Bronchial epithelial cell (primary cell): ENCODE measurements at regions not wholly inside any gene's neighbourhood (a gene's known extent, or its start where the extent isn't known, plus 50 kb on each side); places are given as distances from the start of the nearest gene placed in this dataset.
"Not testable (repeated sequence)": the region's sequence is repeated elsewhere in the genome, so short reads cannot be mapped to it uniquely, and the experiment has no call there.

ENCODE experiments used
- DNase-seq: peaks from one replicate; pipeline ENCODE4 v3.0.0-alpha.2; 2010; ENCODE audit warnings: low read depth
- FAIRE-seq: peaks from 2 replicates; lab custom pipeline; 2011; peaks lifted over from hg19 to GRCh38; lab: Jason Lieb, UNC
- H3K27me3 ChIP-seq: 2 replicates; pipeline ENCODE4 v1.5.1; 2011; ENCODE audit warnings: low read length; ENCODE audit not compliant: control insufficient read depth, insufficient read depth
- H3K36me3 ChIP-seq: 2 replicates; pipeline ENCODE4 v1.5.1; 2011; ENCODE audit warnings: low read length; ENCODE audit not compliant: control insufficient read depth, insufficient read depth
- H3K4me3 ChIP-seq: 2 replicates; pipeline ENCODE4 v1.5.1; 2011; ENCODE audit warnings: mild to moderate bottlenecking, low read depth, low read length, control low read depth
- TF ChIP-seq, protein P1 (sequence below): IDR thresholded peaks from 2 replicates; pipeline ENCODE4 v1.5.1; 2011; ENCODE audit warnings: mild to moderate bottlenecking, moderate library complexity, low read length, control low read depth, inconsistent platforms; ENCODE audit not compliant: insufficient read depth, severe bottlenecking

DNA sequence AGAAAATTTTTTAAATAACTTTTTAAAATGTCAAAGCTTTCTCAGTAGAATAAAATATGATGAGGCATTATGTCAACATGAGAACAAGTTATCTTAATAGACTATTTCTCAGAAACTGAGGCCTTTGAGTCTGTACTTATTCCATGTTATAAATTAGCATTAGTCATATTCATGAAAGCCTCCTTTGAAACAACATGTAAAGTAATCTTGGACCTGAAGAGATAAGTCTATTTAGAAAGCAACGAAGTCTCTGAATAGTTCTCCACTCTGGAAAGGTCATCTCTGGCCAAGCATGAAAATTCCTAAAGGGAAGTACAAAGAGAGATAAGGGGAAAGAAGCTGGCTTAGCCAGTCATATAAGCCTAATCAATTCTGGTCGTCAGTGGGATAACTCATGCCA is 150.8 kb downstream of the CYB561 start:
- FAIRE-seq (no peak), DNase-seq (no peak)
- TF ChIP-seq, protein P1, sequence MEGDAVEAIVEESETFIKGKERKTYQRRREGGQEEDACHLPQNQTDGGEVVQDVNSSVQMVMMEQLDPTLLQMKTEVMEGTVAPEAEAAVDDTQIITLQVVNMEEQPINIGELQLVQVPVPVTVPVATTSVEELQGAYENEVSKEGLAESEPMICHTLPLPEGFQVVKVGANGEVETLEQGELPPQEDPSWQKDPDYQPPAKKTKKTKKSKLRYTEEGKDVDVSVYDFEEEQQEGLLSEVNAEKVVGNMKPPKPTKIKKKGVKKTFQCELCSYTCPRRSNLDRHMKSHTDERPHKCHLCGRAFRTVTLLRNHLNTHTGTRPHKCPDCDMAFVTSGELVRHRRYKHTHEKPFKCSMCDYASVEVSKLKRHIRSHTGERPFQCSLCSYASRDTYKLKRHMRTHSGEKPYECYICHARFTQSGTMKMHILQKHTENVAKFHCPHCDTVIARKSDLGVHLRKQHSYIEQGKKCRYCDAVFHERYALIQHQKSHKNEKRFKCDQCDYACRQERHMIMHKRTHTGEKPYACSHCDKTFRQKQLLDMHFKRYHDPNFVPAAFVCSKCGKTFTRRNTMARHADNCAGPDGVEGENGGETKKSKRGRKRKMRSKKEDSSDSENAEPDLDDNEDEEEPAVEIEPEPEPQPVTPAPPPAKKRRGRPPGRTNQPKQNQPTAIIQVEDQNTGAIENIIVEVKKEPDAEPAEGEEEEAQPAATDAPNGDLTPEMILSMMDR: no peak
- Histone ChIP-seq H3K36me3 (peaks cover 3% of the 10 kb centered on the region), H3K4me3 (no peak overlapping the region), H3K27me3 (no peaks in the 10 kb centered on the region)

DNA sequence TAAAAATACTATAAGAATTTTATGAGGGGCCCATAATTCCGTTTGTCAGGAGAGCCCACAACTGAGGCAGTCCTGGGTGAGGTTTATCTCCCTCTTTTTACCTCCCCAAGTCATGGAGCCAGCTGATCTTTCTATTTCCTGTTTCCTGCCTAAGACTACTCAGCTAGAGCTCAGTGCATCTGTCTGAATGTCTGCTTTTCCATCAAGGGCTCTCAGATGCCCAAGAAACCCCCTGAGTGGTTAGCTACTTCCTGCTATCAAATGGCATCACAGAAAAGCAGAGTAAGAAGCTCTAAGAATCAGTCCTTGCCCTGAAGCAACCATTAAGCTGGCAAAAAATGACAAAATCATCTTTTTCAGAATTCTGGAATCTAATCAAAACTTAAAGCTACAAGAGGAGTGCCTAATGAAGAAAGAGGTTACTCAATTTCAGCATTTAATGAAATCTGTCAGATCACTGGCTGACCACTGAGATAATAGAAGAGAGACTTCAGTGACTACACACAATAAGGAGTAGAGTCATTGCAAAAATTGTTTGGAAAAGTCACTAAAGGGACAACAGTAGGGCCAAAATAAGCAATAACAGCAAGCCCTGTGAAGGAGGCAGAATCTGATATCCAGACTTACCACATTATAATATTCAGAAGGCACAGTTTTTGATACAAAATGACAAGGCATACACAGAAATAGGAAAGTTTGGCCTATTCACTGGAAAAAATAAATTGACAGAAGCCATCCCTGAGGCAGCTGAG is 150.1 kb downstream of the CYB561 start:
- Histone ChIP-seq H3K4me3 (no peak overlapping the region), H3K36me3 (peaks cover 3% of the 10 kb centered on the region), H3K27me3 (no peaks in the 10 kb centered on the region)
- no peak for DNase-seq
- TF ChIP-seq, protein P1: no peak
- no peak for FAIRE-seq

DNA sequence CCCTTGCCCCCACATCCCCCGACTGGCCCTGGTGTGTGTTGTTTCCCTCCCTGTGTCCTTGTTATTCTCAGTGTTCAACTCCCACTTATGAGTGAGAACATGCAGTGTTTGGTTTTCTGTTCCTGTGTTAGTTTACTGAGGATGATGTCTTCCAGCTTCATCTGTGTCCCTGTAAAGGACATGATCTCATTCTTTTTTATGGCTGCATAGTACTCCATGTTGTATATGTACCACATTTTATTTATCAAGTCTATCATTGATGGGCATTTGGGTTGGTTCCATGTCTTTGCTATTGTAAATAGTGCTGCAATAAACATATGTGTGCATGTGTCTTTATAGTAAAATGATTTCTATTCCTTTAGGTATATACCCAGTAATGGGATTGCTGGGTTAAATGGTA is 147.2 kb downstream of the CYB561 start:
- not testable (repeated sequence) for H3K36me3 ChIP-seq, H3K27me3 ChIP-seq, DNase-seq, H3K4me3 ChIP-seq, FAIRE-seq

DNA sequence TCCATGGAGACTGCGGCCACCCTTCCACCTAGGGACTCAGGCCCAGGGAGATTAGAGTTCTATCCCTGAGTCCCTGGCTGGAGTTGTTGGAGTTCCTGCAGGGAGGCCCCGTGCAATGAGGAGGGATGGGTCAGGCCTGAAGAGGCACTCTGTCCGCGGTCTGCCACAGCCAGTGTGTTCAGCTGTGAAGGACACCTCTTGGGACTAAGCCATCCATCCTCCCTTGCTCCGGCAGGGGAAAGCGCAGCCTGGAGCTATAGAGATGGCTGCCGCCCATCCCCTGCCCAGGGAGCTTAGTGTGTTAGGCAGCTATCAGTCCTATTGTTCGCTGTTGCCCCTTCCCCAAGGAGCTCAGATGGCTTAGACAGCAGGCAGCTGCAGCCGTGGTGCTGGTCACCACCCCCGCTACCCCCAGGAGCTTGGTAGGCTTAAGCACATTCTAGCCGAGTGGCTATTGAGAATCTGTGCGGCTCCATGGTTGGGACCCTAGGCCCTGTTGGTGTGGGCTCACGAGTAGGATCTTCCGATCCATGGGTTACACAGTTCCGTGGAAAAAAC is 141.3 kb downstream of the CYB561 start:
- H3K27me3 ChIP-seq: no peaks in the 10 kb centered on the region
- FAIRE-seq (peak; percentile 28), DNase-seq (no peak)
- H3K36me3 ChIP-seq: peaks cover 5% of the 10 kb centered on the region
- H3K4me3 ChIP-seq: no peak overlapping the region
- TF ChIP-seq, protein P1: no peak

DNA sequence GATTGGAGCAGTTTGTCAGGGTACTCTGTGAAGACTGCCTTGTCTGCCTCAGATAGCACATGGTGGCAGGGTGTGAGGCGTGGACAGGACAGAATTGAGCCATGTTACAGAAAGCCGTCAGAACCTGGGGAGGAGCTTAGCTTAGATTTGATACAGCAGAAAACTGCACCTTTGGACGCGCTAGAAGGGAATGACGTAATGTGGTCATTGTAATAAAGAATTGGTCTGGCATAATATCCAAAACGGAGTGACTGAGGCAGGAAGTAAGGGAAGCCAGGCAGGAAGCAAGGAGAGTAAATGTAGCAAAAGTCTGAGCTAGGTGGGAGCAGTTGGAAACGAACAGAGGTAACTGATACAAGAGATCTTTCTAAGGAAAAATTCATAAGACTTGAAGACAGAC is 140.2 kb downstream of the CYB561 start:
- TF ChIP-seq, protein P1: no peak
- H3K27me3 ChIP-seq: no peaks in the 10 kb centered on the region

DNA sequence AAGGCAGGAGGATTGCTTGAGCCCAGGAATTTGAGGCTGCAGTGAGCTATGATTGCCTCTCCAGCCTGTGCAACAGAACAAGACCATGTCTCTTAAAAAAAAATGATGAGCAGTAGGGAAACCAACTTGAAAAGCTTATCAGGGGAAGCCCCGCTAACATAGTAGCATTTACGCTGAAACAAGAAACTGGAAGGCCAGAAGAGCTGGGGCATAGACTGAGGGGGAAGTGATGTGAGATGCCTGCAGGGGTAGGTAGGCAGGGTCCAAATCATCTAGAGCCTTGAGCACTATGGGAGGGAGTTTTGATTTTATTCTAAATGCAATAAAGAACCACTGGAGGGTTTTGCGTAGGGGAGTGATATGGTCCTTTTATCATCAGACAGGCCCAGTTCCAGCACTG is 139.3 kb downstream of the CYB561 start:
- DNase-seq (no peak), FAIRE-seq (no peak)
- TF ChIP-seq, protein P1: no peak
- no peaks in the 10 kb centered on the region for H3K27me3 ChIP-seq
- H3K4me3 ChIP-seq: no peak overlapping the region
- peaks cover 5% of the 10 kb centered on the region for H3K36me3 ChIP-seq

More for the DNA sequence above, 140.2 kb downstream of the CYB561 start:
- FAIRE-seq (no peak), DNase-seq (no peak)
- Histone ChIP-seq H3K36me3 (peaks cover 5% of the 10 kb centered on the region), H3K4me3 (no peak overlapping the region)
